Endothelial cell (in vitro differentiated cells): ENCODE measurements at regions not wholly inside any gene's neighbourhood (a gene's known extent, or its start where the extent isn't known, plus 50 kb on each side); places are given as distances from the start of the nearest gene placed in this dataset.

Experiments
- DNase-seq: peaks from one replicate; pipeline ENCODE4 v3.0.0; 2021; ENCODE audit warnings: low spot score
- H3K27ac Mint-ChIP-seq: one replicate; pipeline ENCODE4 v1.8.0; 2021; ENCODE audit warnings: mixed read lengths, inconsistent platforms; ENCODE audit not compliant: unreplicated experiment
- H3K27me3 Mint-ChIP-seq: one replicate; pipeline ENCODE4 v1.8.0; 2021; ENCODE audit warnings: mild to moderate bottlenecking, moderate library complexity, mixed read lengths, inconsistent platforms; ENCODE audit not compliant: unreplicated experiment
- H3K36me3 Mint-ChIP-seq: one replicate; pipeline ENCODE4 v1.8.0; 2021; ENCODE audit warnings: mild to moderate bottlenecking, low read depth, mixed read lengths, inconsistent platforms; ENCODE audit not compliant: unreplicated experiment
- H3K4me1 Mint-ChIP-seq: one replicate; pipeline ENCODE4 v1.8.0; 2021; ENCODE audit warnings: mild to moderate bottlenecking, mixed read lengths, inconsistent platforms; ENCODE audit not compliant: unreplicated experiment
- H3K4me3 Mint-ChIP-seq: one replicate; pipeline ENCODE4 v1.8.0; 2021; ENCODE audit warnings: mild to moderate bottlenecking, mixed read lengths, inconsistent platforms; ENCODE audit not compliant: unreplicated experiment
- H3K9me3 Mint-ChIP-seq: one replicate; pipeline ENCODE4 v1.8.0; 2021; ENCODE audit warnings: mixed read lengths, inconsistent platforms; ENCODE audit not compliant: unreplicated experiment
- TF ChIP-seq, protein P1 (sequence below): fragments of 200-600 bp; sonication (generic); IDR thresholded peaks from one replicate; pipeline ENCODE4 v1.5.0; 2021; ENCODE audit warnings: antibody characterized with exemption; ENCODE audit not compliant: unreplicated experiment

- Mint-ChIP-seq H3K4me3 (no peak overlapping the region), H3K4me1 (no peaks in the 10 kb centered on the region), H3K27me3 (peaks cover 2% of the 10 kb centered on the region), H3K36me3 (no peaks in the 10 kb centered on the region), H3K9me3 (no peaks in the 10 kb centered on the region), H3K27ac (no peak overlapping the region)
- TF ChIP-seq, protein P1, sequence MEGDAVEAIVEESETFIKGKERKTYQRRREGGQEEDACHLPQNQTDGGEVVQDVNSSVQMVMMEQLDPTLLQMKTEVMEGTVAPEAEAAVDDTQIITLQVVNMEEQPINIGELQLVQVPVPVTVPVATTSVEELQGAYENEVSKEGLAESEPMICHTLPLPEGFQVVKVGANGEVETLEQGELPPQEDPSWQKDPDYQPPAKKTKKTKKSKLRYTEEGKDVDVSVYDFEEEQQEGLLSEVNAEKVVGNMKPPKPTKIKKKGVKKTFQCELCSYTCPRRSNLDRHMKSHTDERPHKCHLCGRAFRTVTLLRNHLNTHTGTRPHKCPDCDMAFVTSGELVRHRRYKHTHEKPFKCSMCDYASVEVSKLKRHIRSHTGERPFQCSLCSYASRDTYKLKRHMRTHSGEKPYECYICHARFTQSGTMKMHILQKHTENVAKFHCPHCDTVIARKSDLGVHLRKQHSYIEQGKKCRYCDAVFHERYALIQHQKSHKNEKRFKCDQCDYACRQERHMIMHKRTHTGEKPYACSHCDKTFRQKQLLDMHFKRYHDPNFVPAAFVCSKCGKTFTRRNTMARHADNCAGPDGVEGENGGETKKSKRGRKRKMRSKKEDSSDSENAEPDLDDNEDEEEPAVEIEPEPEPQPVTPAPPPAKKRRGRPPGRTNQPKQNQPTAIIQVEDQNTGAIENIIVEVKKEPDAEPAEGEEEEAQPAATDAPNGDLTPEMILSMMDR, result no peak
- DNase-seq, result no peak
Measured at GRCh38 chr13:76656500-76656899, 229.7 kb downstream of the KCTD12 start.

DNA sequence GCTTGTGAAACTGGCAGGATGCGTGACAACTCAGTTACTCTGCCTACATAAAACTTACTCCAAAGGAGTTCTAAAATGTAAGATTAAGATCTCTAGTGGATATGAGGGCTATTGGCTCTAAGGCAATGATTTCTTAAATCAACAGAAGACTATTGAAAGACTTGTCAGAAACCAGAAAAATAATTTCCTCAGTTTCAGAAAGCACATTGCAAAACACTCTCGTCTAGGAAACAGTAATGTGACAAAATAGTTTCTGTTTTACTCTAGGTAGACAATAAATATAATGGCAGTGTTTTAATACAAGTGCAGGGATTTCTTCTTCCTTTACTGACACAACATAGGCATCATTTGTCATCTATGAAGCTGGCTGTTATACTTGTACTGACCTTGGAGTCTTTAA, 230.1 kb downstream of the KCTD12 start:
- Mint-ChIP-seq H3K27ac (no peak overlapping the region), H3K4me1 (no peaks in the 10 kb centered on the region), H3K9me3 (no peaks in the 10 kb centered on the region), H3K4me3 (no peak overlapping the region), H3K27me3 (peaks cover 2% of the 10 kb centered on the region), H3K36me3 (no peaks in the 10 kb centered on the region)
- TF ChIP-seq, protein P1, result no peak
- no peak for DNase-seq

GRCh38 chr13:76654263-76654662, 231.9 kb downstream of the KCTD12 start:
- Mint-ChIP-seq H3K36me3 (no peaks in the 10 kb centered on the region), H3K4me3 (no peak overlapping the region), H3K4me1 (no peaks in the 10 kb centered on the region), H3K27me3 (peaks cover 2% of the 10 kb centered on the region), H3K27ac (no peak overlapping the region), H3K9me3 (no peaks in the 10 kb centered on the region)
- DNase-seq, result no peak
- TF ChIP-seq, protein P1, result no peak

DNA sequence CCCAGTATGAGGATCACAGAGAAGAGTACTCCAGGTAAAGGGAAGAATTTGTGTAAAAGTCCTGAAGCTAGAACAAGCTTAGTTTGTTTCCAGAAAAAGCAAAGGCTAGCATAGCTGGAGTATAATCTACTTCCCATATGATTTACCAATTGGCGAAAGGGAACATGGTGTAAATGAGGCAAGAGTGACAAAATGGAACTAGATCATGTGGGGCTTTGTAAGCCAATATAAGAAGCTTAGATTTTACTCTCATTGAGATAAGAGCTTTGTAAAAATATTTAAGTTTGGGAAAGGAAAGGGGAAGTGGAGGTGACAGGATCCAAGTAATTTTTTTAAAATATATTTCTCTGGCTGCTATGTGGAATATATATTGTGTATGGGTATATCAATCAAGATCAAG, 234.9 kb downstream of the KCTD12 start:
- no peak overlapping the region for H3K4me3 Mint-ChIP-seq
- no peaks in the 10 kb centered on the region for H3K4me1 Mint-ChIP-seq
- peaks cover 2% of the 10 kb centered on the region for H3K27me3 Mint-ChIP-seq
- no peak for DNase-seq
- TF ChIP-seq, protein P1, result no peak
- H3K36me3 Mint-ChIP-seq, result no peaks in the 10 kb centered on the region
- H3K9me3 Mint-ChIP-seq, result no peaks in the 10 kb centered on the region
- H3K27ac Mint-ChIP-seq, result no peak overlapping the region

DNA sequence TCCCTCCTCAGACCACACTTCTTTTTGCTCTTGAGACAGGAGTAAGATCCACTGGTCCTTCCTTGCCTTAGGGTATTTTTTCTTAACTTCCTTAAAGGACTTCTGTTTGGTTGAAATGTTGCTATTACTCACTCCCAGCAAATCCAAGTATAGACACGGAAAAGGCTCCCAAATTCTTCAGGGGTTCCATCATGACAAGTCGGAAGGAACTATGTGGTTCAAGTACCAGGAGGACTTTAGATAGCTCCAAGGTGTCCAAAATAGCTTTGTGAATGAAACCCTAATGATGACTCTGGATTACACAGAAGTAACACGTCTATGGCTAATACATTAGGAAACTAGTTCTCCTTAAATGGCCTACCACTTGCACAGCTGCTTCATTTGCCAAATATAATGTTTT, 238.7 kb downstream of the KCTD12 start:
- no peaks in the 10 kb centered on the region for H3K9me3 Mint-ChIP-seq
- TF ChIP-seq, protein P1, result no peak
- H3K4me3 Mint-ChIP-seq, result no peak overlapping the region
- no peak for DNase-seq
- H3K27me3 Mint-ChIP-seq, result no peaks in the 10 kb centered on the region
- H3K27ac Mint-ChIP-seq, result no peak overlapping the region
- no peaks in the 10 kb centered on the region for H3K4me1 Mint-ChIP-seq
- H3K36me3 Mint-ChIP-seq, result no peaks in the 10 kb centered on the region
